ENCODE measurements at regions not wholly inside any gene's neighbourhood (a gene's known extent, or its start where the extent isn't known, plus 50 kb on each side); places are given as distances from the start of the nearest gene placed in this dataset.

GRCh38 chr11:128285321-128285720 is 302.0 kb downstream of the ETS1 start:
- ATAC-seq, result no peak
- H3K36me3 Mint-ChIP-seq, result no peaks in the 10 kb centered on the region
- H3K4me1 Mint-ChIP-seq, result peaks cover 56% of the 10 kb centered on the region
- no peak overlapping the region for H3K4me3 Mint-ChIP-seq
- peak overlapping the region; percentile 42 for H3K27ac Mint-ChIP-seq
- no peaks in the 10 kb centered on the region for H3K9me3 Mint-ChIP-seq
- H3K27me3 Mint-ChIP-seq, result no peaks in the 10 kb centered on the region

- ATAC-seq, result no peak
- Mint-ChIP-seq H3K27me3 (no peaks in the 10 kb centered on the region), H3K27ac (peak overlapping the region; percentile 42), H3K4me3 (no peak overlapping the region), H3K4me1 (peaks cover 56% of the 10 kb centered on the region), H3K9me3 (no peaks in the 10 kb centered on the region), H3K36me3 (no peaks in the 10 kb centered on the region)
Measured at GRCh38 chr11:128284634-128285033, 302.7 kb downstream of the ETS1 start.

GRCh38 chr11:128283451-128283850 is 303.9 kb downstream of the ETS1 start:
- ATAC-seq, result no peak
- peaks cover 51% of the 10 kb centered on the region for H3K4me1 Mint-ChIP-seq
- H3K4me3 Mint-ChIP-seq, result no peak overlapping the region
- H3K27ac Mint-ChIP-seq, result no peak overlapping the region
- no peaks in the 10 kb centered on the region for H3K9me3 Mint-ChIP-seq
- H3K27me3 Mint-ChIP-seq, result no peaks in the 10 kb centered on the region
- no peaks in the 10 kb centered on the region for H3K36me3 Mint-ChIP-seq

GRCh38 chr11:128282053-128282452 is 305.3 kb downstream of the ETS1 start:
- ATAC-seq, result no peak
- H3K4me3 Mint-ChIP-seq, result no peak overlapping the region
- no peaks in the 10 kb centered on the region for H3K27me3 Mint-ChIP-seq
- H3K27ac Mint-ChIP-seq, result no peak overlapping the region
- no peaks in the 10 kb centered on the region for H3K9me3 Mint-ChIP-seq
- H3K36me3 Mint-ChIP-seq, result no peaks in the 10 kb centered on the region
- peaks cover 42% of the 10 kb centered on the region for H3K4me1 Mint-ChIP-seq

- Mint-ChIP-seq H3K27ac (peak overlapping the region; percentile 42), H3K36me3 (no peaks in the 10 kb centered on the region), H3K27me3 (no peaks in the 10 kb centered on the region), H3K4me3 (no peak overlapping the region), H3K4me1 (peaks cover 29% of the 10 kb centered on the region), H3K9me3 (no peaks in the 10 kb centered on the region)
- no peak for ATAC-seq
Measured at GRCh38 chr11:128279866-128280265, 307.5 kb downstream of the ETS1 start.

- peak overlapping the region; percentile 85 for H3K27ac Mint-ChIP-seq
Measured at GRCh38 chr11:128273736-128274135, 313.6 kb downstream of the ETS1 start.

GRCh38 chr11:128271401-128271800 is 316.0 kb downstream of the ETS1 start:
- Mint-ChIP-seq H3K4me3 (peak overlapping the region; percentile 0), H3K36me3 (no peaks in the 10 kb centered on the region), H3K27ac (peak overlapping the region; percentile 85), H3K4me1 (peaks cover 59% of the 10 kb centered on the region), H3K9me3 (no peaks in the 10 kb centered on the region), H3K27me3 (no peaks in the 10 kb centered on the region)
- no peak for ATAC-seq

More at GRCh38 chr11:128273736-128274135, 313.6 kb downstream of the ETS1 start:
- no peak overlapping the region for H3K4me3 Mint-ChIP-seq
- H3K36me3 Mint-ChIP-seq, result no peaks in the 10 kb centered on the region
- peaks cover 61% of the 10 kb centered on the region for H3K4me1 Mint-ChIP-seq
- no peaks in the 10 kb centered on the region for H3K27me3 Mint-ChIP-seq
- no peaks in the 10 kb centered on the region for H3K9me3 Mint-ChIP-seq
- ATAC-seq, result no peak

- H3K36me3 Mint-ChIP-seq, result no peaks in the 10 kb centered on the region
- H3K9me3 Mint-ChIP-seq, result no peaks in the 10 kb centered on the region
- peak overlapping the region; percentile 85 for H3K27ac Mint-ChIP-seq
- H3K4me3 Mint-ChIP-seq, result no peak overlapping the region
- peaks cover 51% of the 10 kb centered on the region for H3K4me1 Mint-ChIP-seq
- no peak for ATAC-seq
- no peaks in the 10 kb centered on the region for H3K27me3 Mint-ChIP-seq
Measured at GRCh38 chr11:128269466-128269865, 317.9 kb downstream of the ETS1 start.

- peak overlapping the region; percentile 54 for H3K27ac Mint-ChIP-seq
- H3K36me3 Mint-ChIP-seq, result no peaks in the 10 kb centered on the region
- H3K4me3 Mint-ChIP-seq, result no peak overlapping the region
- H3K9me3 Mint-ChIP-seq, result no peaks in the 10 kb centered on the region
- H3K4me1 Mint-ChIP-seq, result peaks cover 50% of the 10 kb centered on the region
- no peaks in the 10 kb centered on the region for H3K27me3 Mint-ChIP-seq
- ATAC-seq, result no peak
Measured at GRCh38 chr11:128266893-128267292, 320.5 kb downstream of the ETS1 start.

- Mint-ChIP-seq H3K27ac (peak overlapping the region; percentile 66), H3K36me3 (no peaks in the 10 kb centered on the region), H3K27me3 (no peaks in the 10 kb centered on the region), H3K4me3 (peak overlapping the region; percentile 65), H3K4me1 (peaks cover 66% of the 10 kb centered on the region), H3K9me3 (no peaks in the 10 kb centered on the region)
- peak; percentile 62 for ATAC-seq
Measured at GRCh38 chr11:128262463-128263345, 324.7 kb downstream of the ETS1 start.

- H3K27me3 Mint-ChIP-seq, result no peaks in the 10 kb centered on the region
- H3K36me3 Mint-ChIP-seq, result no peaks in the 10 kb centered on the region
- peak overlapping the region; percentile 79 for H3K27ac Mint-ChIP-seq
- no peak for ATAC-seq
- peaks cover 75% of the 10 kb centered on the region for H3K4me1 Mint-ChIP-seq
- no peak overlapping the region for H3K4me3 Mint-ChIP-seq
- no peaks in the 10 kb centered on the region for H3K9me3 Mint-ChIP-seq
Measured at GRCh38 chr11:128261011-128261421, 326.3 kb downstream of the ETS1 start.

GRCh38 chr11:128260398-128260797 is 327.0 kb downstream of the ETS1 start:
- ATAC-seq, result no peak
- Mint-ChIP-seq H3K4me3 (no peak overlapping the region), H3K36me3 (no peaks in the 10 kb centered on the region), H3K27ac (peak overlapping the region; percentile 79), H3K9me3 (no peaks in the 10 kb centered on the region), H3K4me1 (peaks cover 80% of the 10 kb centered on the region), H3K27me3 (no peaks in the 10 kb centered on the region)

- ATAC-seq, result no peak
- peak overlapping the region; percentile 79 for H3K27ac Mint-ChIP-seq
- H3K4me1 Mint-ChIP-seq, result peaks cover 84% of the 10 kb centered on the region
- H3K9me3 Mint-ChIP-seq, result no peaks in the 10 kb centered on the region
- H3K4me3 Mint-ChIP-seq, result peak overlapping the region; percentile 7
- H3K36me3 Mint-ChIP-seq, result no peaks in the 10 kb centered on the region
- H3K27me3 Mint-ChIP-seq, result no peaks in the 10 kb centered on the region
Measured at GRCh38 chr11:128259816-128260215, 327.5 kb downstream of the ETS1 start.

- Mint-ChIP-seq H3K4me1 (peaks cover 46% of the 10 kb centered on the region), H3K27ac (no peak overlapping the region), H3K27me3 (no peaks in the 10 kb centered on the region), H3K9me3 (no peaks in the 10 kb centered on the region), H3K36me3 (no peaks in the 10 kb centered on the region), H3K4me3 (no peak overlapping the region)
- ATAC-seq, result no peak
Measured at GRCh38 chr11:128254941-128255340, 332.4 kb downstream of the ETS1 start.

- H3K4me1 Mint-ChIP-seq, result peaks cover 16% of the 10 kb centered on the region
- H3K27me3 Mint-ChIP-seq, result no peaks in the 10 kb centered on the region
- no peak for ATAC-seq
- no peaks in the 10 kb centered on the region for H3K36me3 Mint-ChIP-seq
- no peak overlapping the region for H3K27ac Mint-ChIP-seq
- H3K4me3 Mint-ChIP-seq, result no peak overlapping the region
- H3K9me3 Mint-ChIP-seq, result no peaks in the 10 kb centered on the region
Measured at GRCh38 chr11:128251140-128251539, 336.2 kb downstream of the ETS1 start.

GRCh38 chr11:128250482-128250881 is 336.9 kb downstream of the ETS1 start:
- peaks cover 10% of the 10 kb centered on the region for H3K4me1 Mint-ChIP-seq
- H3K27me3 Mint-ChIP-seq, result no peaks in the 10 kb centered on the region
- no peaks in the 10 kb centered on the region for H3K9me3 Mint-ChIP-seq
- H3K36me3 Mint-ChIP-seq, result no peaks in the 10 kb centered on the region
- no peak for ATAC-seq
- no peak overlapping the region for H3K27ac Mint-ChIP-seq
- H3K4me3 Mint-ChIP-seq, result no peak overlapping the region
